GM23248 (cell line): ENCODE measurements at regions not wholly inside any gene's neighbourhood (a gene's known extent, or its start where the extent isn't known, plus 50 kb on each side); places are given as distances from the start of the nearest gene placed in this dataset.

Experiments used
- EZH2 ChIP-seq: fragments of 200-600 bp; sonication (generic); IDR thresholded peaks from 2 replicates; pipeline ENCODE4 v1.6.1; 2018; ENCODE audit warnings: antibody characterized with exemption, mild to moderate bottlenecking; ENCODE audit not compliant: insufficient read depth, poor library complexity, severe bottlenecking
- EZH2phosphoT487 ChIP-seq: fragments of 200-600 bp; sonication (generic); IDR thresholded peaks from 2 replicates; pipeline ENCODE4 v1.6.1; 2018; ENCODE audit warnings: antibody characterized with exemption, moderate library complexity, mild to moderate bottlenecking, low read depth; ENCODE audit not compliant: insufficient read depth

GRCh38 chrX:40845331-40845911, 110.1 kb upstream of the MED14 start:
- no peak for TF ChIP-seq EZH2phosphoT487
- no peak for TF ChIP-seq EZH2
